ENCODE measurements at regions not wholly inside any gene's neighbourhood (a gene's known extent, or its start where the extent isn't known, plus 50 kb on each side); places are given as distances from the start of the nearest gene placed in this dataset.
"Not testable (repeated sequence)": the region's sequence is repeated elsewhere in the genome, so short reads cannot be mapped to it uniquely, and the experiment has no call there.

DNA sequence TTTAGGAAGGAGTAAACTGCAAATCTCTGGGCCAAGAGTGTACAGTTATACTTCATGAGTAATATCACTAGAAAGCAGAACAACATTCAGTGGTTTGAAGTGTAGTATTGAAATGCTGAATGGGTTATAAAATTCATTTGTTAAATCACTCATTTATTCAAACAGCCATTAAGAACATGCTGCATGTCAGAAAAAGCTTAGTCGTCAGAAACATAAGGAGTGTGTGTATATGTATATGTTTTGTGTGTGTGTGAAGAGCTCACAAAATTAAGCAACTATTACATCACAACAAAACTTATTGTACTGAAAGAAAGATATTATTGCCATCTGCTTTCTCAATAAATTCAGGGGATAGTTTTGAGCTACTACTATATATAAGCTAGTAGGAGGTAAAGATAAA is 165.4 kb upstream of the PCDH9 start:
- Mint-ChIP-seq H3K4me3 (no peak overlapping the region), H3K36me3 (ENCODE audit: low read depth) (no peaks in the 10 kb centered on the region), H3K27ac (no peak overlapping the region), H3K9me3 (peaks cover 14% of the 10 kb centered on the region), H3K27me3 (no peaks in the 10 kb centered on the region), H3K4me1 (no peaks in the 10 kb centered on the region)
- intact Hi-C loops (cut with micrococcal nuclease): no loop called here
- no peak for DNase-seq

- Mint-ChIP-seq H3K9me3 (no peaks in the 10 kb centered on the region), H3K4me1 (no peaks in the 10 kb centered on the region), H3K36me3 (ENCODE audit: low read depth) (no peaks in the 10 kb centered on the region), H3K4me3 (no peak overlapping the region), H3K27me3 (no peaks in the 10 kb centered on the region), H3K27ac (no peak overlapping the region)
- DNase-seq: no peak
- intact Hi-C loops (cut with micrococcal nuclease): no loop called here
Observed at GRCh38 chr13:67392014-67392413, 161.9 kb upstream of the PCDH9 start.

DNA sequence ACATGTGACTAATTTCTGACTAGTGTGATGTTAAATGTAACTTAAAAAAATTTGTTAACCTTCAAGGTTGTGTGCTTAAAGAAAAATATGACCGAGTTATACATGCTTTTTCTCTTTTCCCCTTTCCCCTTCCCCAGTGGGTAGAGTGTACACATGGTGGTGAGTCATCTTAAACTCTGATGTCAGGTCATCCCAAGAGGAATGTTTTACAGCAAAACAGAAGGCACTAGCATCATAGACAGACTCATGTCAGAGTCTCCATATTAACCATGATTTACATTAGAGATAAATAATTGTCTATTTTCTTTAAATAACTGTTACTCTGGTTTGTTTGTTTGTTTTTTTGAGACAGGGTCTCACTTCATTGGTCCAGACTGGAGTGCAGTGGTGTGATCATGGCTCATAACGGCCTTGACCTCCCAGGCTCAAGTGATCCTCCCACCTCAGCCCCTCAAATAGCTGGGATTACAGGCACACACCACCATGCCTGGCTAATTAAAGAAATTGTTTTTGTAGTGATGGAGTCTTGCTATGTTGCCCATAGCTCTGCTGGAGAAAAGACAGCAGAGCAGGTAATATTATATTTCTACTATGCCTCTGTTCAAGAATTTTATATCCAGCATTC is 160.4 kb upstream of the PCDH9 start:
- Mint-ChIP-seq H3K27me3 (no peaks in the 10 kb centered on the region), H3K36me3 (ENCODE audit: low read depth) (no peaks in the 10 kb centered on the region), H3K4me1 (no peaks in the 10 kb centered on the region), H3K27ac (no peak overlapping the region), H3K4me3 (no peak overlapping the region), H3K9me3 (no peaks in the 10 kb centered on the region)
- intact Hi-C loops (cut with micrococcal nuclease): no loop called here
- DNase-seq: no peak

- DNase-seq: no peak
- Mint-ChIP-seq H3K9me3 (no peaks in the 10 kb centered on the region), H3K4me1 (no peaks in the 10 kb centered on the region), H3K4me3 (no peak overlapping the region), H3K27me3 (no peaks in the 10 kb centered on the region), H3K27ac (no peak overlapping the region), H3K36me3 (ENCODE audit: low read depth) (no peaks in the 10 kb centered on the region)
- intact Hi-C loops (cut with micrococcal nuclease): no loop called here
Observed at GRCh38 chr13:67389171-67389570, 159.0 kb upstream of the PCDH9 start.

- DNase-seq; H3K4me3 Mint-ChIP-seq; H3K36me3 Mint-ChIP-seq (ENCODE audit: low read depth); intact Hi-C loops (cut with micrococcal nuclease); H3K27ac Mint-ChIP-seq; H3K27me3 Mint-ChIP-seq; H3K4me1 Mint-ChIP-seq; H3K9me3 Mint-ChIP-seq: not testable (repeated sequence)
Observed at GRCh38 chr13:67383109-67383757, 153.1 kb upstream of the PCDH9 start.

DNA sequence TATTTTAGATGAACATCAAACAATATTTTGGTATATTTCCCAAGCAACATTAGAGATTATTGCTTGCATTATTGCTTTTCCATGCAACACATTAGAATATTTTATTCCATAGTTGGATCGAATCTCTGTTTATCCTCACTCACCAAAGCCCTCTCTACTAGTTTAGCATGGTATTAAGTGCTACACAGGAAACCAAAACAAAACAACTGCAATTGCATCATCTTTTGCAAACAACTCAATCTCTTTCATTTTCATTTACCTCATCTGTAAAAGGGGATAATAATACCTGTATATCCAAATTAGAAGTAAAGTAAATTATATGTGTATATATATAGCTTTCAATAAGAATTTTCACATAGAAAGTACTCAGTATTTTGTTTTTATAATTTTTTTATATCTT is 147.8 kb upstream of the PCDH9 start:
- Mint-ChIP-seq H3K27me3 (no peaks in the 10 kb centered on the region), H3K9me3 (no peaks in the 10 kb centered on the region), H3K36me3 (ENCODE audit: low read depth) (no peaks in the 10 kb centered on the region), H3K4me1 (no peaks in the 10 kb centered on the region), H3K27ac (no peak overlapping the region), H3K4me3 (no peak overlapping the region)
- intact Hi-C loops (cut with micrococcal nuclease): no loop called here
- DNase-seq: no peak

GRCh38 chr13:67374391-67374790 is 144.3 kb upstream of the PCDH9 start:
- intact Hi-C loops (cut with micrococcal nuclease): no loop called here
- no peaks in the 10 kb centered on the region for H3K4me1 Mint-ChIP-seq
- no peak for DNase-seq
- H3K9me3 Mint-ChIP-seq: no peaks in the 10 kb centered on the region
- no peak overlapping the region for H3K4me3 Mint-ChIP-seq
- H3K36me3 Mint-ChIP-seq (ENCODE audit: low read depth): no peaks in the 10 kb centered on the region
- no peaks in the 10 kb centered on the region for H3K27me3 Mint-ChIP-seq
- no peak overlapping the region for H3K27ac Mint-ChIP-seq

GRCh38 chr13:67372868-67373464 is 142.8 kb upstream of the PCDH9 start:
- Mint-ChIP-seq H3K36me3 (ENCODE audit: low read depth) (no peaks in the 10 kb centered on the region), H3K27ac (no peak overlapping the region), H3K9me3 (no peaks in the 10 kb centered on the region), H3K27me3 (no peaks in the 10 kb centered on the region), H3K4me1 (no peaks in the 10 kb centered on the region), H3K4me3 (no peak overlapping the region)
- intact Hi-C loops (cut with micrococcal nuclease): no loop called here
- no peak for DNase-seq

DNA sequence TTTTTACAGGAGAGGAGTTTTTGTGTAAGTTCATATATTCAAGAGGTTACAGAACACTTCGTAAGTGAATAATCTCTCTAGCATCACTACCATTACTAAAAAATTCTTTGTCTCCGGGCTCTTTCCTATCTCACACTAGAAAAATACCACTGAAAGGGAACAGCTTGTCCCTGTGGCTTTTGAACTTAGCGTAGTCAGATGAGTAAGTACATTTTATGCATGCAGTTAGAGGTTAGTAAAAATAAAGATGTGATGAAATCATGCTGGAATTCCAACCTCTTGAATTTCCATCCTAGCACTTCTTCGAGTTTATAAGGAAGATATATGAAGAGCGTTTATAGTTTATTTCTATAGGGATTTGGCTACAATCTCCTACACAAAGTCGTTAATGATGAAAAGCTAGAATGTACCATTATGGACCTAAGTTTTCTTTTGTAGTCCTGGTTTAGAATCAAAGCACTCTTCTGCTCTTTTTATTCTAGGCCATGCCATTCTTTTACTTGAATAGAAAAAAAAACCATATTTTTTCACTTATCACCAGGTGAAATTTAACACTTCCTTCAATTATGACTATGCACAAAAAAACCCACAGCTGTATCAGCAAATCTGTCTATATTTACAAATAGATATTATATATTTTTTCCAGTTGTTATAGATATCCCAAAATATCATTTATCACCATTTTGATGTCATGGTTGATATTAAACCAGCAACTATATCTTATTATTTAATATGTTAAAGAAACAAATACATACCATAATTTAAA is 139.9 kb upstream of the PCDH9 start:
- Mint-ChIP-seq H3K4me3 (no peak overlapping the region), H3K9me3 (no peaks in the 10 kb centered on the region), H3K4me1 (no peaks in the 10 kb centered on the region), H3K36me3 (ENCODE audit: low read depth) (no peaks in the 10 kb centered on the region), H3K27me3 (no peaks in the 10 kb centered on the region), H3K27ac (no peak overlapping the region)
- DNase-seq: no peak
- intact Hi-C loops (cut with micrococcal nuclease): no loop called here

- DNase-seq: no peak
Observed at GRCh38 chr13:67367399-67367798, 137.3 kb upstream of the PCDH9 start.

GRCh38 chr13:67366533-67366932 is 136.4 kb upstream of the PCDH9 start:
- no peaks in the 10 kb centered on the region for H3K27me3 Mint-ChIP-seq
- intact Hi-C loops (cut with micrococcal nuclease): no loop called here
- no peak overlapping the region for H3K4me3 Mint-ChIP-seq
- H3K36me3 Mint-ChIP-seq (ENCODE audit: low read depth): no peaks in the 10 kb centered on the region
- H3K9me3 Mint-ChIP-seq: no peaks in the 10 kb centered on the region
- H3K27ac Mint-ChIP-seq: no peak overlapping the region
- DNase-seq: no peak
- H3K4me1 Mint-ChIP-seq: no peaks in the 10 kb centered on the region

More at GRCh38 chr13:67367399-67367798, 137.3 kb upstream of the PCDH9 start:
- H3K4me1 Mint-ChIP-seq: no peaks in the 10 kb centered on the region
- no peak overlapping the region for H3K27ac Mint-ChIP-seq
- intact Hi-C loops (cut with micrococcal nuclease): no loop called here
- no peaks in the 10 kb centered on the region for H3K36me3 Mint-ChIP-seq (ENCODE audit: low read depth)
- no peak overlapping the region for H3K4me3 Mint-ChIP-seq
- no peaks in the 10 kb centered on the region for H3K27me3 Mint-ChIP-seq
- H3K9me3 Mint-ChIP-seq: no peaks in the 10 kb centered on the region

DNA sequence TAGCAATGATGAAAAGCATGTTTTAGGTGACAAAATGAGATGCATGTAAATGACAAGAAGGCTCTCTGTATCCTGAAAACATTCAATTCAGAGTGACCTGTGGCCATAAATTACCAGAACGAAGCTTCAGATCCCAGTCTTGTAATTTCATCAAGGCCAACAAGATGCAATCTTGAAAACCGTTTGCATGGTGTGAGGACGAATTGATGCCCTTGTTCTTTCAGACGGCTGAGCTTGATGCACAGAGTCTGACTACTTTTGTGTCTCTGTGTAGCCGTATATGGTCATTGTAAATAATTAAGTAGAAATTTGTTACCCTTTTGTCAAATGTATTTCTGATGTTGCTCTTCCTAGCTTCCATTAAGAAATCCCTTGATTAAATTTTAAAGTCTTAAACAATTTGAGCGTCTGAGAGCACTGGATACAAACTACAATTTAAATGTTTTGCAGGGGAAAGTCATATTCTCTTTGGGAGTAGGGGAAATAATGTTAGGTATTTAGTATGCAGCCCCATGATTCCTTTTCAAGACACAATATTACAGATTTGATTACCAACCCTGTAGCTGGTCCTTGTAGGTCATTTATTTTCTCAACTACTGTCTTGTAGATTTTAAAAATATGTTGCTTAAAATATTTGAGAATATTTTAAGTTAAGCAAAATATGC is 125.8 kb upstream of the PCDH9 start:
- no peak overlapping the region for H3K27ac Mint-ChIP-seq
- H3K4me3 Mint-ChIP-seq: no peak overlapping the region
- H3K36me3 Mint-ChIP-seq (ENCODE audit: low read depth): no peaks in the 10 kb centered on the region
- intact Hi-C loops (cut with micrococcal nuclease): no loop called here
- H3K4me1 Mint-ChIP-seq: no peaks in the 10 kb centered on the region
- no peak for DNase-seq
- no peaks in the 10 kb centered on the region for H3K27me3 Mint-ChIP-seq
- no peaks in the 10 kb centered on the region for H3K9me3 Mint-ChIP-seq

DNA sequence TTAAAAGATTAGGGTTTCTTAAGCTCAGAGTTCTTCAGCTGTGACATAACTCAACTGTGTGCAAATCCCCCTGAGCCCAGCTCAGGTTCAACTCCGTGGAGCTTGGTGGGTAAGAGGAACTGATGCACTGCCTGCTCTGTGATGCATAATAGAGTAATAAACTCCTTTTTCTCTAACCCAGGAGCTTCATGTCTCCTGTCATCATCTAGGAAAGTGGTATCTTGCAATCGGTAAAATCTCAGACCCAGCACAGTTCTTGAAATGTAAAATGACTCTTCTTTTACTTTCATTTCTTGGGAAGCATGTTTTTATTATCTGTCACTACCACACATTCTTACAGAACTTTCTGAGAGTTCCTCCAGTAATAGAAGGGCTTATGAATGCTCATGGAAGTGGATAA is 123.8 kb upstream of the PCDH9 start:
- H3K27ac Mint-ChIP-seq: no peak overlapping the region
- intact Hi-C loops (cut with micrococcal nuclease): no loop called here
- DNase-seq: no peak
- no peaks in the 10 kb centered on the region for H3K4me1 Mint-ChIP-seq
- H3K27me3 Mint-ChIP-seq: no peaks in the 10 kb centered on the region
- H3K4me3 Mint-ChIP-seq: no peak overlapping the region
- H3K9me3 Mint-ChIP-seq: no peaks in the 10 kb centered on the region
- H3K36me3 Mint-ChIP-seq (ENCODE audit: low read depth): no peaks in the 10 kb centered on the region

GRCh38 chr13:67353031-67353430 is 122.9 kb upstream of the PCDH9 start:
- no peaks in the 10 kb centered on the region for H3K36me3 Mint-ChIP-seq (ENCODE audit: low read depth)
- H3K27ac Mint-ChIP-seq: no peak overlapping the region
- no peaks in the 10 kb centered on the region for H3K4me1 Mint-ChIP-seq
- intact Hi-C loops (cut with micrococcal nuclease): no loop called here
- H3K4me3 Mint-ChIP-seq: no peak overlapping the region
- no peaks in the 10 kb centered on the region for H3K9me3 Mint-ChIP-seq
- H3K27me3 Mint-ChIP-seq: no peaks in the 10 kb centered on the region
- no peak for DNase-seq
